Neutrophil (primary cell): ENCODE measurements at regions not wholly inside any gene's neighbourhood (a gene's known extent, or its start where the extent isn't known, plus 50 kb on each side); places are given as distances from the start of the nearest gene placed in this dataset.

ENCODE experiments used
- H3K27ac ChIP-seq: fragments of 200-600 bp; sonication (generic); 2 replicates; pipeline ENCODE4 v1.5.1; 2016; ENCODE audit warnings: mild to moderate bottlenecking, moderate library complexity
- H3K27me3 ChIP-seq: fragments of 200-600 bp; sonication (generic); 2 replicates; pipeline ENCODE4 v1.6.0; 2016; ENCODE audit warnings: mild to moderate bottlenecking
- H3K36me3 ChIP-seq: fragments of 200-600 bp; sonication (generic); 2 replicates; pipeline ENCODE4 v1.5.1; 2017
- H3K4me1 ChIP-seq, 2 experiments: fragments of 200-600 bp in 1 of 2; sonication (generic) in 1 of 2; 1 replicate in 1 of 2; 2 replicates in 1 of 2; pipeline versions ENCODE4 v1.5.1 to v1.6.1; 2013 to 2016; ENCODE audit warnings: low read depth in 1 of 2, low read length in 1 of 2, mild to moderate bottlenecking in 1 of 2, moderate library complexity in 1 of 2; ENCODE audit not compliant: control insufficient read depth in 1 of 2, insufficient read depth in 1 of 2
- H3K4me3 ChIP-seq, 2 experiments: fragments of 200-600 bp in 1 of 2; sonication (generic) in 1 of 2; 1 replicate in 1 of 2; 2 replicates in 1 of 2; pipeline ENCODE4 v1.5.1; 2013 to 2016; ENCODE audit warnings: low read depth in 1 of 2, low read length in 1 of 2, mild to moderate bottlenecking in 1 of 2, moderate library complexity in 1 of 2
- H3K9me3 ChIP-seq: fragments of 200-600 bp; sonication (generic); 2 replicates; pipeline ENCODE4 v1.5.1; 2016
- CTCF ChIP-seq: fragments of 200-600 bp; sonication (generic); IDR thresholded peaks from 2 replicates; pipeline ENCODE4 v1.5.1; 2016; ENCODE audit warnings: antibody characterized with exemption

- H3K4me1 ChIP-seq, result no peaks in the 10 kb centered on the region
- TF ChIP-seq CTCF, result no peak
- no peaks in the 10 kb centered on the region for H3K36me3 ChIP-seq
Measured at GRCh38 chr20:58022711-58023110, 205.7 kb downstream of the ANKRD60 start.

GRCh38 chr20:58021481-58021880 is 207.0 kb downstream of the ANKRD60 start:
- Histone ChIP-seq H3K4me3 (no peak overlapping the region), H3K27me3 (no peaks in the 10 kb centered on the region), H3K9me3 (no peaks in the 10 kb centered on the region), H3K36me3 (no peaks in the 10 kb centered on the region), H3K4me1 (no peaks in the 10 kb centered on the region), H3K27ac (no peak overlapping the region)
- no peak for TF ChIP-seq CTCF

More at GRCh38 chr20:58022711-58023110, 205.7 kb downstream of the ANKRD60 start:
- no peak overlapping the region for H3K4me3 ChIP-seq
- no peak overlapping the region for H3K27ac ChIP-seq
- no peaks in the 10 kb centered on the region for H3K27me3 ChIP-seq
- no peaks in the 10 kb centered on the region for H3K9me3 ChIP-seq

- Histone ChIP-seq H3K4me3 (no peak overlapping the region), H3K27ac (no peak overlapping the region), H3K4me1 (no peaks in the 10 kb centered on the region), H3K27me3 (no peaks in the 10 kb centered on the region), H3K36me3 (no peaks in the 10 kb centered on the region), H3K9me3 (no peaks in the 10 kb centered on the region)
- TF ChIP-seq CTCF, result no peak
Measured at GRCh38 chr20:58020656-58021454, 207.6 kb downstream of the ANKRD60 start.

- H3K9me3 ChIP-seq, result no peaks in the 10 kb centered on the region
- no peak overlapping the region for H3K27ac ChIP-seq
- H3K36me3 ChIP-seq, result no peaks in the 10 kb centered on the region
- H3K4me3 ChIP-seq, result no peak overlapping the region
- no peak for TF ChIP-seq CTCF
- no peaks in the 10 kb centered on the region for H3K4me1 ChIP-seq
- no peaks in the 10 kb centered on the region for H3K27me3 ChIP-seq
Measured at GRCh38 chr20:58019850-58020625, 208.4 kb downstream of the ANKRD60 start.

GRCh38 chr20:58019027-58019849 is 209.2 kb downstream of the ANKRD60 start:
- no peaks in the 10 kb centered on the region for H3K27me3 ChIP-seq
- H3K27ac ChIP-seq, result no peak overlapping the region
- H3K36me3 ChIP-seq, result no peaks in the 10 kb centered on the region
- no peaks in the 10 kb centered on the region for H3K4me1 ChIP-seq
- no peaks in the 10 kb centered on the region for H3K9me3 ChIP-seq
- no peak overlapping the region for H3K4me3 ChIP-seq
- TF ChIP-seq CTCF, result no peak
